ENCODE measurements at regions not wholly inside any gene's neighbourhood (a gene's known extent, or its start where the extent isn't known, plus 50 kb on each side); places are given as distances from the start of the nearest gene placed in this dataset.

GRCh38 chr16:73464834-73465233, 416.9 kb upstream of the ZFHX3 start:
- TF ChIP-seq POLR2A (IDR thresholded peaks at IDR 0.05) (no peak), CTCF (IDR thresholded peaks at IDR 0.05) (no peak)
